IMR-90 (cell line): ENCODE measurements at regions not wholly inside any gene's neighbourhood (a gene's known extent, or its start where the extent isn't known, plus 50 kb on each side); places are given as distances from the start of the nearest gene placed in this dataset.

ENCODE experiments used
- ATAC-seq: fragments of 200-7000 bp; cut with Tn5 transposase; 2 replicates; pipeline ENCODE4 v1.9.1; 2020; ENCODE audit warnings: low read depth, mild to moderate bottlenecking, moderate library complexity
- BruUV-seq: library from RNA; stranded (reverse); fragments of 400-500 nt; replicated peaks from 2 replicates; lab custom pipeline; 2021; lab: Mats Ljungman, UMichigan
- CTCF ChIA-PET: fragments of 300-600 bp; formaldehyde crosslinking; extraction: SDS; loops from one replicate; lab custom pipeline; 2021; ENCODE audit warnings: antibody characterized with exemption; lab: Yijun Ruan, JAX
- POLR2A ChIA-PET: fragments of 300-600 bp; sonication (Branson Sonifier 250); formaldehyde crosslinking; loops from one replicate; lab custom pipeline; 2022; ENCODE audit warnings: antibody characterized with exemption; ENCODE audit not compliant: unreplicated experiment; lab: Charles Lee
- DNase-seq: peaks from one replicate; pipeline ENCODE4 v3.0.0; 2013
- H2AFZ ChIP-seq: replicated peaks from 2 replicates; pipeline ENCODE3; 2013; ENCODE audit warnings: low read length, mild to moderate bottlenecking; ENCODE audit not compliant: poor library complexity
- H2AK5ac ChIP-seq: 2 replicates; pipeline ENCODE4 v1.6.1; 2013; ENCODE audit warnings: low read depth, low read length, inconsistent platforms
- H2AK9ac ChIP-seq: replicated peaks from 2 replicates; pipeline ENCODE3; 2013; ENCODE audit warnings: mild to moderate bottlenecking, low read depth, low read length, moderate library complexity; ENCODE audit not compliant: poor library complexity
- H2BK120ac ChIP-seq: 2 replicates; pipeline ENCODE4 v1.6.1; 2013; ENCODE audit warnings: low read depth, low read length, inconsistent platforms
- H2BK15ac ChIP-seq: 3 replicates; pipeline ENCODE4 v1.6.1; 2013; ENCODE audit warnings: low read depth, low read length, inconsistent platforms
- H2BK20ac ChIP-seq: 2 replicates; pipeline ENCODE4 v1.6.1; 2013; ENCODE audit warnings: low read depth, mild to moderate bottlenecking, inconsistent platforms, low read length, moderate library complexity
- H2BK5ac ChIP-seq: 2 replicates; pipeline ENCODE4 v1.6.1; 2013; ENCODE audit warnings: mild to moderate bottlenecking, low read depth, low read length, inconsistent platforms; ENCODE audit not compliant: poor library complexity, severe bottlenecking
- H3K14ac ChIP-seq: replicated peaks from 2 replicates; pipeline ENCODE4 v1.6.1; 2013; ENCODE audit warnings: low read depth, low read length, inconsistent platforms
- H3K18ac ChIP-seq: 2 replicates; pipeline ENCODE4 v1.6.1; 2013; ENCODE audit warnings: low read depth, low read length, control low read depth
- H3K23ac ChIP-seq: 2 replicates; pipeline ENCODE4 v1.6.1; 2013; ENCODE audit warnings: low read depth, low read length, inconsistent platforms
- H3K27ac ChIP-seq: 2 replicates; pipeline ENCODE4 v1.5.1; 2013; ENCODE audit warnings: mild to moderate bottlenecking, control low read depth, low read length; ENCODE audit not compliant: insufficient read depth
- H3K27me3 ChIP-seq: 2 replicates; pipeline ENCODE4 v1.6.1; 2013; ENCODE audit warnings: low read length; ENCODE audit not compliant: control insufficient read depth, insufficient read depth
- H3K36me3 ChIP-seq: 2 replicates; pipeline ENCODE4 v1.6.1; 2013; ENCODE audit warnings: low read length, mixed read lengths; ENCODE audit not compliant: control insufficient read depth, insufficient read depth
- H3K4ac ChIP-seq: 2 replicates; pipeline ENCODE4 v1.6.1; 2013; ENCODE audit warnings: low read depth, low read length, inconsistent platforms
- H3K4me1 ChIP-seq: 2 replicates; pipeline ENCODE4 v1.6.1; 2013; ENCODE audit warnings: low read length, mixed read lengths; ENCODE audit not compliant: control insufficient read depth, insufficient read depth
- H3K4me2 ChIP-seq: 2 replicates; pipeline ENCODE4 v1.6.1; 2013; ENCODE audit warnings: low read depth, mild to moderate bottlenecking, control low read depth, low read length, moderate library complexity
- H3K4me3 ChIP-seq: 2 replicates; pipeline ENCODE4 v1.5.1; 2013; ENCODE audit warnings: low read depth, mild to moderate bottlenecking, control low read depth, low read length, moderate library complexity; ENCODE audit not compliant: insufficient read depth
- H3K56ac ChIP-seq: 2 replicates; pipeline ENCODE4 v1.6.1; 2013; ENCODE audit warnings: low read length, inconsistent platforms; ENCODE audit not compliant: insufficient read depth; ENCODE audit errors: extremely low read depth
- H3K79me1 ChIP-seq, 2 experiments: 2 replicates each; pipeline ENCODE4 v1.6.1; 2013; ENCODE audit warnings: low read length in 2 of 2, inconsistent platforms in 1 of 2, low read depth in 1 of 2
- H3K9ac ChIP-seq: 2 replicates; pipeline ENCODE4 v1.6.1; 2013; ENCODE audit warnings: low read depth, low read length, control low read depth
- H3K9me1 ChIP-seq: 2 replicates; pipeline ENCODE4 v1.6.1; 2013; ENCODE audit warnings: low read length, inconsistent platforms; ENCODE audit not compliant: insufficient read depth
- H3K9me3 ChIP-seq: 2 replicates; pipeline ENCODE4 v1.6.1; 2013; ENCODE audit warnings: low read length; ENCODE audit not compliant: control insufficient read depth, insufficient read depth
- H4K20me1 ChIP-seq: 2 replicates; pipeline ENCODE4 v1.6.1; 2013; ENCODE audit warnings: low read length, inconsistent platforms; ENCODE audit not compliant: insufficient read depth
- H4K5ac ChIP-seq: 2 replicates; pipeline ENCODE4 v1.6.1; 2013; ENCODE audit warnings: mild to moderate bottlenecking, low read depth, low read length, control low read depth
- H4K8ac ChIP-seq, 2 experiments: 2 replicates each; pipeline ENCODE4 v1.6.1; 2013; ENCODE audit warnings: low read depth in 2 of 2, low read length in 2 of 2, control low read depth in 1 of 2, inconsistent platforms in 1 of 2
- H4K91ac ChIP-seq: 2 replicates; pipeline ENCODE4 v1.6.1; 2013; ENCODE audit warnings: low read depth, low read length, inconsistent platforms; ENCODE audit not compliant: insufficient read depth
- CEBPB ChIP-seq: IDR thresholded peaks from 2 replicates; pipeline ENCODE4 v1.6.1; 2012; ENCODE audit warnings: low read depth, low read length, improper control_type of control experiment
- CHD1 ChIP-seq: IDR thresholded peaks from 2 replicates; pipeline ENCODE4 v1.6.1; 2012; ENCODE audit warnings: low read depth, low read length, improper control_type of control experiment
- ELK1 ChIP-seq: fragments of 150-350 bp; IDR thresholded peaks from 2 replicates; pipeline ENCODE4 v1.6.1; 2016; ENCODE audit warnings: low read depth, mild to moderate bottlenecking, low read length, moderate library complexity, borderline replicate concordance
- FOS ChIP-seq: fragments of 150-350 bp; IDR thresholded peaks from 2 replicates; pipeline ENCODE4 v1.6.1; 2016; ENCODE audit warnings: low read depth, low read length
- MAFK ChIP-seq: IDR thresholded peaks from 2 replicates; pipeline ENCODE4 v1.6.1; 2012; ENCODE audit warnings: low read depth, low read length, improper control_type of control experiment
- POLR2A ChIP-seq: IDR thresholded peaks from 2 replicates; pipeline ENCODE4 v1.6.1; 2012; ENCODE audit warnings: mild to moderate bottlenecking, low read depth, low read length
- RAD21 ChIP-seq: IDR thresholded peaks from 2 replicates; pipeline ENCODE4 v1.6.1; 2012; ENCODE audit warnings: low read length, improper control_type of control experiment
- SMC3 ChIP-seq: fragments of 150-350 bp; IDR thresholded peaks from 2 replicates; pipeline ENCODE4 v1.6.1; 2016; ENCODE audit warnings: low read depth, mild to moderate bottlenecking, antibody characterized with exemption, low read length, moderate library complexity
- WGBS, 2 experiments: methylation state at CpG; one replicate each; pipeline versions ENCODE4 v1.1.5 to v1.1.7; 2013; ENCODE audit warnings: missing lambda C conversion rate in 2 of 2; ENCODE audit not compliant: insufficient read length in 1 of 2; ENCODE audit errors: extremely low coverage in 2 of 2; 5-methylcytosine and 5-hydroxymethylcytosine counted together
- dilution Hi-C: fragments of 300-500 bp; cut with HindIII; formaldehyde crosslinking; loops from one replicate; pipeline ENCODE4 v1.14.3; 2018; ENCODE audit warnings: low sequenced_read_pairs; ENCODE audit not compliant: unreplicated experiment
- in situ Hi-C: fragments of 300-500 bp; cut with MboI; formaldehyde crosslinking; loops from 3 replicates; pipeline ENCODE4 v1.14.3; 2019; ENCODE audit warnings: low sequenced_read_pairs, inconsistent platforms, mixed read lengths
- intact Hi-C: fragments of 100-400 bp; cut with micrococcal nuclease; formaldehyde crosslinking; loops from 2 replicates; pipeline ENCODE4 v1.10.0; 2022

GRCh38 chr3:95088464-95088863 lies 1025.6 kb downstream of the NSUN3 start:
- Histone ChIP-seq H3K23ac (no peak overlapping the region), H2AFZ (no peak overlapping the region), H2BK15ac (no peak overlapping the region), H4K20me1 (no peaks in the 10 kb centered on the region), H3K79me1 (no peaks in the 10 kb centered on the region), H3K4ac (no peak overlapping the region), H3K9me3 (0 out of 2 replicates have a peak, but pooled peaks cover 3% of the 10 kb centered on the region), H3K56ac (no peak overlapping the region), H3K4me2 (no peak overlapping the region), H2BK120ac (no peak overlapping the region), H3K4me1 (no peaks in the 10 kb centered on the region), H3K9me1 (no peaks in the 10 kb centered on the region), H2AK5ac (no peak overlapping the region), H3K27ac (no peak overlapping the region), H2BK20ac (no peak overlapping the region), H3K4me3 (no peak overlapping the region), H4K91ac (no peak overlapping the region), H4K8ac (no peak overlapping the region), H3K27me3 (no peaks in the 10 kb centered on the region), H3K9ac (no peak overlapping the region), H3K36me3 (no peaks in the 10 kb centered on the region), H3K14ac (no peak overlapping the region), H4K5ac (no peak overlapping the region), H2AK9ac (no peak overlapping the region), H3K18ac (no peak overlapping the region), H2BK5ac (no peak overlapping the region)
- no TSS peak for BruUV-seq
- no peak for TF ChIP-seq MAFK
- no peak for TF ChIP-seq CEBPB
- no peak for TF ChIP-seq ELK1
- TF ChIP-seq POLR2A: no peak
- no peak for TF ChIP-seq RAD21
- TF ChIP-seq CHD1: no peak
- TF ChIP-seq SMC3: no peak
- TF ChIP-seq FOS: no peak
- POLR2A ChIA-PET: no interaction called here
- dilution Hi-C loops (no loop called here), in situ Hi-C loops (no loop called here), intact Hi-C loops (no loop called here)
- DNase-seq: no peak
- CTCF ChIA-PET: no interaction called here
- WGBS, 2 experiments: no CpG with 5 or more reads among the region's 5 CpGs
- ATAC-seq: no peak
